GM19324 (cell line): ENCODE measurements at regions not wholly inside any gene's neighbourhood (a gene's known extent, or its start where the extent isn't known, plus 50 kb on each side); places are given as distances from the start of the nearest gene placed in this dataset.

Source experiments
- ATAC-seq: cut with Tn5 transposase; IDR thresholded peaks from one replicate; pipeline ENCODE4 v1.9.1; 2021; ENCODE audit warnings: mild to moderate bottlenecking, moderate library complexity; ENCODE audit not compliant: unreplicated experiment, low FRiP score

- ATAC-seq = no peak
These were observed 85.5 kb upstream of the RSPO3 start for GRCh38 chr6:127032971-127033370.

GRCh38 chr6:127051571-127052260, 66.8 kb upstream of the RSPO3 start:
- ATAC-seq = no peak

- no peak for ATAC-seq
These were observed 65.2 kb upstream of the RSPO3 start for GRCh38 chr6:127053032-127053874.

GRCh38 chr6:127053875-127054235, 64.6 kb upstream of the RSPO3 start:
- no peak for ATAC-seq

- no peak for ATAC-seq
These were observed 60.4 kb upstream of the RSPO3 start for GRCh38 chr6:127058027-127058426.

- ATAC-seq = no peak
These were observed 59.5 kb upstream of the RSPO3 start for GRCh38 chr6:127058936-127059335.
